ENCODE measurements at regions not wholly inside any gene's neighbourhood (a gene's known extent, or its start where the extent isn't known, plus 50 kb on each side); places are given as distances from the start of the nearest gene placed in this dataset.
A peak's percentile ranks its signal among the peaks of the same experiment; 100 is the strongest.

GRCh38 chr18:72692086-72692485 is 147.9 kb upstream of the CBLN2 start:
- ATAC-seq, result peak; percentile 30
- DNase-seq (ENCODE audit: low spot score), result no peak
- intact Hi-C loops (cut with DNase I), result no loop called here

- no peak for ATAC-seq
- no peak for DNase-seq (ENCODE audit: low spot score)
- intact Hi-C loops (cut with DNase I), result no loop called here
Observed at GRCh38 chr18:72687736-72688135, 143.6 kb upstream of the CBLN2 start.

- DNase-seq (ENCODE audit: low spot score) (no peak), ATAC-seq (no peak)
Observed at GRCh38 chr18:72675394-72675793, 131.3 kb upstream of the CBLN2 start.

GRCh38 chr18:72674710-72675109 is 130.6 kb upstream of the CBLN2 start:
- ATAC-seq (no peak), DNase-seq (ENCODE audit: low spot score) (no peak)

More at GRCh38 chr18:72675394-72675793, 131.3 kb upstream of the CBLN2 start:
- intact Hi-C loops (cut with DNase I), result no loop called here

GRCh38 chr18:72673242-72673641 is 129.1 kb upstream of the CBLN2 start:
- DNase-seq (ENCODE audit: low spot score) (no peak), ATAC-seq (no peak)
- intact Hi-C loops (cut with DNase I), result no loop called here

More at GRCh38 chr18:72674710-72675109, 130.6 kb upstream of the CBLN2 start:
- intact Hi-C loops (cut with DNase I), result no loop called here

- no peak for ATAC-seq
- DNase-seq (ENCODE audit: low spot score), result no peak
- intact Hi-C loops (cut with DNase I), result no loop called here
Observed at GRCh38 chr18:72672364-72673184, 128.4 kb upstream of the CBLN2 start.

- peak; percentile 10 for ATAC-seq
- intact Hi-C loops (cut with DNase I), result no loop called here
- no peak for DNase-seq (ENCODE audit: low spot score)
Observed at GRCh38 chr18:72667932-72668331, 123.8 kb upstream of the CBLN2 start.

- intact Hi-C loops (cut with DNase I), result no loop called here
- DNase-seq (ENCODE audit: low spot score) (no peak), ATAC-seq (no peak)
Observed at GRCh38 chr18:72652990-72653593, 109.0 kb upstream of the CBLN2 start.

GRCh38 chr18:72651033-72651432 is 106.9 kb upstream of the CBLN2 start:
- ATAC-seq (no peak), DNase-seq (ENCODE audit: low spot score) (no peak)
- intact Hi-C loops (cut with DNase I), result no loop called here

GRCh38 chr18:72648481-72648960 is 104.4 kb upstream of the CBLN2 start:
- DNase-seq (ENCODE audit: low spot score) (no peak), ATAC-seq (no peak)
- intact Hi-C loops (cut with DNase I), result no loop called here

GRCh38 chr18:72648079-72648478 is 103.9 kb upstream of the CBLN2 start:
- intact Hi-C loops (cut with DNase I), result no loop called here
- ATAC-seq (no peak), DNase-seq (ENCODE audit: low spot score) (no peak)

- DNase-seq (ENCODE audit: low spot score) (no peak), ATAC-seq (no peak)
- intact Hi-C loops (cut with DNase I), result no loop called here
Observed at GRCh38 chr18:72640557-72640956, 96.4 kb upstream of the CBLN2 start.

GRCh38 chr18:72638376-72638775 is 94.2 kb upstream of the CBLN2 start:
- intact Hi-C loops (cut with DNase I), result no loop called here
- DNase-seq (ENCODE audit: low spot score) (no peak), ATAC-seq (no peak)

GRCh38 chr18:72637721-72638120 is 93.6 kb upstream of the CBLN2 start:
- no peak for ATAC-seq
- intact Hi-C loops (cut with DNase I), result no loop called here
- no peak for DNase-seq (ENCODE audit: low spot score)

- no peak for DNase-seq (ENCODE audit: low spot score)
- ATAC-seq, result no peak
- intact Hi-C loops (cut with DNase I), result no loop called here
Observed at GRCh38 chr18:72637299-72637698, 93.2 kb upstream of the CBLN2 start.

GRCh38 chr18:72636611-72637010 is 92.5 kb upstream of the CBLN2 start:
- ATAC-seq (no peak), DNase-seq (ENCODE audit: low spot score) (no peak)
- intact Hi-C loops (cut with DNase I), result no loop called here

GRCh38 chr18:72634500-72634899 is 90.4 kb upstream of the CBLN2 start:
- intact Hi-C loops (cut with DNase I), result no loop called here
- DNase-seq (ENCODE audit: low spot score) (no peak), ATAC-seq (no peak)

GRCh38 chr18:72630991-72631390 is 86.8 kb upstream of the CBLN2 start:
- intact Hi-C loops (cut with DNase I), result no loop called here
- ATAC-seq (no peak), DNase-seq (ENCODE audit: low spot score) (no peak)

- intact Hi-C loops (cut with DNase I), result no loop called here
- DNase-seq (ENCODE audit: low spot score) (no peak), ATAC-seq (no peak)
Observed at GRCh38 chr18:72623444-72623843, 79.3 kb upstream of the CBLN2 start.

GRCh38 chr18:72613534-72613930 is 69.4 kb upstream of the CBLN2 start:
- ATAC-seq (no peak), DNase-seq (ENCODE audit: low spot score) (no peak)
- intact Hi-C loops (cut with DNase I), result no loop called here
